Caco-2 (cell line): ENCODE measurements at regions not wholly inside any gene's neighbourhood (a gene's known extent, or its start where the extent isn't known, plus 50 kb on each side); places are given as distances from the start of the nearest gene placed in this dataset.

Experiments
- BruUV-seq: library from RNA; stranded (reverse); fragments of 400-500 nt; replicated peaks from 2 replicates; lab custom pipeline; 2021; lab: Mats Ljungman, UMichigan
- CTCF ChIA-PET: fragments of 300-600 bp; sonication (Branson Sonifier 250); formaldehyde crosslinking; loops from one replicate; lab custom pipeline; 2022; ENCODE audit warnings: antibody characterized with exemption; lab: Charles Lee
- POLR2A ChIA-PET: fragments of 300-600 bp; sonication (Branson Sonifier 250); formaldehyde crosslinking; loops from one replicate; lab custom pipeline; 2022; ENCODE audit warnings: antibody characterized with exemption; lab: Charles Lee
- DNase-seq, 2 experiments: peaks; one replicate each; pipeline versions ENCODE4 v3.0.0 to v3.0.0-alpha.2; 2020 to 2022
- H3K27me3 ChIP-seq: replicated peaks from 2 replicates; pipeline ENCODE4 v1.6.0; 2011; ENCODE audit warnings: low read length; ENCODE audit not compliant: control insufficient read depth, insufficient read depth
- H3K36me3 ChIP-seq: 2 replicates; pipeline ENCODE4 v1.5.1; 2011; ENCODE audit warnings: low read length; ENCODE audit not compliant: control insufficient read depth, insufficient read depth
- H3K4me1 ChIP-seq: fragments of 250-450 bp; sonication (Bioruptor Pico); 2 replicates; pipeline ENCODE4 v1.5.1; 2020; ENCODE audit warnings: mild to moderate bottlenecking
- H3K4me3 ChIP-seq: 2 replicates; pipeline ENCODE4 v1.5.1; 2011; ENCODE audit warnings: low read depth, mild to moderate bottlenecking, control low read depth, low read length
- H3K9me3 ChIP-seq: fragments of 250-450 bp; sonication (Bioruptor Pico); 2 replicates; pipeline ENCODE4 v1.5.1; 2020; ENCODE audit warnings: mild to moderate bottlenecking, moderate library complexity
- H3K27ac Mint-ChIP-seq: one replicate; pipeline ENCODE4 v1.8.0; 2022; ENCODE audit warnings: mixed read lengths; ENCODE audit not compliant: unreplicated experiment
- H3K27me3 Mint-ChIP-seq: one replicate; pipeline ENCODE4 v1.8.0; 2022; ENCODE audit warnings: mixed read lengths; ENCODE audit not compliant: insufficient read depth, unreplicated experiment
- H3K36me3 Mint-ChIP-seq: one replicate; pipeline ENCODE4 v1.8.0; 2022; ENCODE audit warnings: mild to moderate bottlenecking, mixed read lengths; ENCODE audit not compliant: insufficient read depth, unreplicated experiment
- H3K4me1 Mint-ChIP-seq: one replicate; pipeline ENCODE4 v1.8.0; 2022; ENCODE audit warnings: low read depth, mixed read lengths; ENCODE audit not compliant: unreplicated experiment
- H3K4me3 Mint-ChIP-seq: one replicate; pipeline ENCODE4 v1.8.0; 2022; ENCODE audit warnings: mild to moderate bottlenecking, moderate library complexity, mixed read lengths; ENCODE audit not compliant: unreplicated experiment
- H3K9me3 Mint-ChIP-seq: one replicate; pipeline ENCODE4 v1.8.0; 2022; ENCODE audit warnings: mixed read lengths; ENCODE audit not compliant: unreplicated experiment
- intact Hi-C: fragments of 100-400 bp; cut with micrococcal nuclease; formaldehyde crosslinking; loops from one replicate; pipeline ENCODE4 v1.10.0; 2022; ENCODE audit not compliant: unreplicated experiment
- TF ChIP-seq, protein P1 (sequence below), 2 experiments: fragments of 200-600 bp in 1 of 2; IDR thresholded peaks; 1 replicate in 1 of 2; 2 replicates in 1 of 2; pipeline versions ENCODE4 v1.5.1 to v1.8.0; 2011 to 2022; ENCODE audit warnings: antibody characterized with exemption in 1 of 2, control low read depth in 1 of 2, inconsistent platforms in 1 of 2, low read depth in 1 of 2, low read length in 1 of 2, mild to moderate bottlenecking in 1 of 2, moderate library complexity in 1 of 2; ENCODE audit not compliant: insufficient read depth in 1 of 2, severe bottlenecking in 1 of 2, unreplicated experiment in 1 of 2

DNA sequence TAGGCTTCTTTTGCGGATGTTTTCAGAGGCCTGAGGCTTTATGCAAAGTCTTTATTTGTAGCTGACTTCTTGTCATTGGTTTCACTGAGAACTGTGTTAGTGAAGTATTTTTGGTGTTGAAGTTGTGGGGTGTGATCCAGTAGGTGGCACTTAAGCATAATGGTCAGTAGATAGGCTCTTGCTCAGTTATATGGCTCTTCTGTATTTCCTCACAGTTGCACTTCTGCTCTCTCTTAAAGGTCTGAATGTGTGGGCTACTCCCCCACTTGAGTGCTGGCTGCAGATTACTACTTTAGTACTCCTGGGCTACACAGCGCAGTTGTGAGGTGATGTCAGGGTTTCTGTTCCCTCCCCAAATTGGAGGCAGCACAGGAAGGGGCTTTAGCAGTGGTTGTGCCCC lies 133.8 kb upstream of the SCN7A start:
- intact Hi-C loops = no loop called here
- Mint-ChIP-seq H3K36me3 (no peaks in the 10 kb centered on the region), H3K9me3 (peaks cover 9% of the 10 kb centered on the region), H3K4me3 (no peak overlapping the region), H3K4me1 (no peaks in the 10 kb centered on the region), H3K27ac (no peak overlapping the region), H3K27me3 (no peaks in the 10 kb centered on the region)
- no peak for DNase-seq
- BruUV-seq = no TSS peak
- Histone ChIP-seq H3K9me3 (no peaks in the 10 kb centered on the region; the same call in 1 of the 2 replicates), H3K4me1 (peaks cover 4% of the 10 kb centered on the region; the same call in 1 of the 2 replicates), H3K36me3 (no peaks in the 10 kb centered on the region), H3K4me3 (no peak overlapping the region), H3K27me3 (no peaks in the 10 kb centered on the region)
- POLR2A ChIA-PET = no interaction called here
- TF ChIP-seq, protein P1, sequence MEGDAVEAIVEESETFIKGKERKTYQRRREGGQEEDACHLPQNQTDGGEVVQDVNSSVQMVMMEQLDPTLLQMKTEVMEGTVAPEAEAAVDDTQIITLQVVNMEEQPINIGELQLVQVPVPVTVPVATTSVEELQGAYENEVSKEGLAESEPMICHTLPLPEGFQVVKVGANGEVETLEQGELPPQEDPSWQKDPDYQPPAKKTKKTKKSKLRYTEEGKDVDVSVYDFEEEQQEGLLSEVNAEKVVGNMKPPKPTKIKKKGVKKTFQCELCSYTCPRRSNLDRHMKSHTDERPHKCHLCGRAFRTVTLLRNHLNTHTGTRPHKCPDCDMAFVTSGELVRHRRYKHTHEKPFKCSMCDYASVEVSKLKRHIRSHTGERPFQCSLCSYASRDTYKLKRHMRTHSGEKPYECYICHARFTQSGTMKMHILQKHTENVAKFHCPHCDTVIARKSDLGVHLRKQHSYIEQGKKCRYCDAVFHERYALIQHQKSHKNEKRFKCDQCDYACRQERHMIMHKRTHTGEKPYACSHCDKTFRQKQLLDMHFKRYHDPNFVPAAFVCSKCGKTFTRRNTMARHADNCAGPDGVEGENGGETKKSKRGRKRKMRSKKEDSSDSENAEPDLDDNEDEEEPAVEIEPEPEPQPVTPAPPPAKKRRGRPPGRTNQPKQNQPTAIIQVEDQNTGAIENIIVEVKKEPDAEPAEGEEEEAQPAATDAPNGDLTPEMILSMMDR (IDR thresholded peaks at IDR 0.05; ENCODE audit: insufficient read depth in 1 of 2, low read depth in 1 of 2, low read length in 1 of 2, severe bottlenecking in 1 of 2, unreplicated experiment in 1 of 2) = no peak
- CTCF ChIA-PET = no interaction called here

DNA sequence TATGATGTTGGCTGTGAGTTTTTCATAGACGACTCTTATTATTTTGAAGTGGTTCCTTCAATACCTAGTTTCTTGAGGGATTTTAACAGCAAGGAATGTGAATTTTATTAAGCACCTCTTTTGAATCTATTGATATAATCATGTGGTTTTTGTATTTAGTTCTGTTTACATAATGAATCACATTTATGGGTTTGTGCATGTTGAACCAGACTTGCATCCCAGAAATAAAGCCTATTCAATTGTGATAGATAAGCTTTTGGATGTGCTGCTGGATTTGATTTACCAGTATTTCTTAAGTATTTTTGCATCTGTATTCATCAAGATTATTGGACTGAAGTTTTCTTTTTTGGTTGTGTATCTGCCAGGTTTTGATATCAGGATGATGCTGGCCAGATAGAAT lies 131.6 kb upstream of the SCN7A start:
- peaks cover 14% of the 10 kb centered on the region for H3K9me3 Mint-ChIP-seq
- POLR2A ChIA-PET = no interaction called here
- no peak for DNase-seq

DNA sequence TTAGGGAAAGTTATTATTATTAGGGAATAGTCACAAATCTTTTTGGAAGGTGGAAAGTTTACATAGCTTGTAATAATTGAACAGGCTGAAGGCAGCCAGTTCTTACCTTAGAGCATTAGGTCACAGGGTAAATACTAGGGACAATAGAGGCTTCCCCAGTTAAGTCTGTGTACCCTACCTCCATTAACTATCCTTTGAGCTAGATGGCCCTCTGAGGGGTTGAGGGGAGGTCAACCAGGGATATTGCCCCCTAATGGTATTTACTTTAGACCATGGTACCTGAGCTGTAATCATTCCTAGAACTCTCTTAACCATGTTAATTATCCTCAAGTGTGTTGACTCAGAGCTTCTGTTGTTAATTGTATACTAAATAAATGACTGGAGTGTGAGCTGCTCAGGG lies 120.5 kb upstream of the SCN7A start:
- no peaks in the 10 kb centered on the region for H3K27me3 Mint-ChIP-seq
- H3K4me1 Mint-ChIP-seq = peaks cover 6% of the 10 kb centered on the region
- POLR2A ChIA-PET = interaction anchor here (0.5 kb wide), 1 partner anchor 1717 kb away, joined by 3 read pairs; no protein-coding TSS in a partner anchor
- H3K36me3 Mint-ChIP-seq = no peaks in the 10 kb centered on the region
- H3K4me3 Mint-ChIP-seq = no peak overlapping the region
- H3K4me1 ChIP-seq = 0 out of 2 replicates have a peak, but pooled peaks cover 5% of the 10 kb centered on the region
- no peaks in the 10 kb centered on the region for H3K9me3 ChIP-seq
- H3K27me3 ChIP-seq = no peaks in the 10 kb centered on the region
- no peak for DNase-seq
- H3K36me3 ChIP-seq = no peaks in the 10 kb centered on the region
- BruUV-seq = no TSS peak
- CTCF ChIA-PET = no interaction called here
- intact Hi-C loops = no loop called here
- TF ChIP-seq, protein P1 (IDR thresholded peaks at IDR 0.05; ENCODE audit: insufficient read depth in 1 of 2, low read depth in 1 of 2, low read length in 1 of 2, severe bottlenecking in 1 of 2, unreplicated experiment in 1 of 2) = no peak
- H3K9me3 Mint-ChIP-seq = peaks cover 19% of the 10 kb centered on the region
- H3K27ac Mint-ChIP-seq = no peak overlapping the region
- no peak overlapping the region for H3K4me3 ChIP-seq

More for the DNA sequence above, 131.6 kb upstream of the SCN7A start:
- BruUV-seq = no TSS peak
- Histone ChIP-seq H3K9me3 (peaks cover 3% of the 10 kb centered on the region; the same call in 1 of the 2 replicates), H3K36me3 (no peaks in the 10 kb centered on the region), H3K27me3 (no peaks in the 10 kb centered on the region), H3K4me3 (no peak overlapping the region), H3K4me1 (peaks cover 4% of the 10 kb centered on the region; the same call in 1 of the 2 replicates)
- no peaks in the 10 kb centered on the region for H3K36me3 Mint-ChIP-seq
- H3K4me1 Mint-ChIP-seq = no peaks in the 10 kb centered on the region
- H3K4me3 Mint-ChIP-seq = no peak overlapping the region
- TF ChIP-seq, protein P1 (IDR thresholded peaks at IDR 0.05; ENCODE audit: insufficient read depth in 1 of 2, low read depth in 1 of 2, low read length in 1 of 2, severe bottlenecking in 1 of 2, unreplicated experiment in 1 of 2) = no peak
- no peak overlapping the region for H3K27ac Mint-ChIP-seq
- CTCF ChIA-PET = no interaction called here
- intact Hi-C loops = no loop called here
- no peaks in the 10 kb centered on the region for H3K27me3 Mint-ChIP-seq
